ENCODE measurements at regions not wholly inside any gene's neighbourhood (a gene's known extent, or its start where the extent isn't known, plus 50 kb on each side); places are given as distances from the start of the nearest gene placed in this dataset.

DNA sequence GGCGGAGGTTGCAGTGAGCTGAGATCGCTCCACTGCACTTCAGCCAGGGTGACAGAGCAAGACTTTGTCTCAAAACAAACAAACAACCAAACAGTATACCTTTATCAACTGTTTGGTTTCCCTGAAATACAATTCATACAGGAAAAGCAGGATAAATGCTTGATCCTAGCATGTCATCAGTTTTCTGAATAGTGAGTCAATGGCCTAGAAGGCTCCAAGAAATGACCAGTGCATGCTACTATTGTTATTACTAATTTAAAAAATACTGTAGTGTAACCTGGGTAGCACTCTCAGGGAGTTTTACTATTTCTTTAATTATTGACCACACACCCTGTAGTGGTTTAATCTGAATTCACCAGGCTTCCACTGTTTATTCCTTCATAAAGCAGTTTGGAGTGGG lies 101.0 kb upstream of the PTPN3 start:
- no peak overlapping the region for H3K27ac Mint-ChIP-seq
- peaks cover 5% of the 10 kb centered on the region for H3K4me1 Mint-ChIP-seq
- H3K27me3 Mint-ChIP-seq (ENCODE audit: low read depth) = no peaks in the 10 kb centered on the region
- no peak for DNase-seq (ENCODE audit: low spot score)
- POLR2A ChIA-PET = no interaction called here
- no peak overlapping the region for H3K4me3 Mint-ChIP-seq
- no peak for TF ChIP-seq ATF1 (CRISPR knock-in tag; IDR thresholded peaks at IDR 0.05)
- TF ChIP-seq, protein P1, sequence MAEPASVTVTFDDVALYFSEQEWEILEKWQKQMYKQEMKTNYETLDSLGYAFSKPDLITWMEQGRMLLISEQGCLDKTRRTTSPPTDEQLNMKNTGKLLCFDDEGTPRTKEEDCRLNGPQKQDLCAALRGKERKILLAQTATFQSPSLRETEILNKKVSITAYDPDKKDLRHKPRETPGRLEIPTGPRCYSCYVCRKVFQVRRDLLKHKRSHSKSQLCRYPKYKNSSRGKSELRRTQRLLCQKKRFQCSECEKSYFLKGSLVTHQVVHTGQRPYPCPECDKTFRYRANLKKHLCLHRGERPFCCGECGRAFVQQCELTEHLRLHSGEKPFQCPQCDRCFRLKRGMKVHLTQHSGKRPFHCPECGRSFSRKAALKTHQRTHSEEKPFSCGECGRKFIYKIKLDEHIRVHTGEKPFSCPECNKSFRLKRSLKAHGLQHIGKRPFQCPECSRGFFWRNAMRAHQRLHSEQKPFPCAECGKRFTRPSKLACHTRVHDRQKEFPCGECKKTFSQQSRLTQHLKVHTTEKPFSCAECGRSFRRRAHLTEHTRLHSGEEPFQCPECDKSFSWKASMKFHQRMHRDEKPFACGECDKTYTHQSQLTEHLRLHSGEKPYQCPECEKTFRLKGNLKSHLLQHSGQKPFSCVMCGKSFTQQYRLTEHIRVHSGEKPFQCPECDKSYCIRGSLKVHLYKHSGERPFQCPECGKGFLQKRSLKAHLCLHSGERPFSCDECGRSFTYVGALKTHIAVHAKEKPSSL (CRISPR knock-in tag; conservative IDR thresholded peaks at IDR 0.05) = no peak
- no peak for TF ChIP-seq SP1 (CRISPR knock-in tag; conservative IDR thresholded peaks at IDR 0.05)
- TF ChIP-seq OVOL2 (CRISPR knock-in tag; IDR thresholded peaks at IDR 0.05; ENCODE audit: borderline replicate concordance) = no peak
- no peak for TF ChIP-seq ZNF416 (CRISPR knock-in tag; IDR thresholded peaks at IDR 0.05)
- TF ChIP-seq ZNF263 (CRISPR knock-in tag; IDR thresholded peaks at IDR 0.05; ENCODE audit: low read depth) = no peak
- no peak for TF ChIP-seq NR1H2 (CRISPR knock-in tag; IDR thresholded peaks at IDR 0.05)
- TF ChIP-seq, protein P2, sequence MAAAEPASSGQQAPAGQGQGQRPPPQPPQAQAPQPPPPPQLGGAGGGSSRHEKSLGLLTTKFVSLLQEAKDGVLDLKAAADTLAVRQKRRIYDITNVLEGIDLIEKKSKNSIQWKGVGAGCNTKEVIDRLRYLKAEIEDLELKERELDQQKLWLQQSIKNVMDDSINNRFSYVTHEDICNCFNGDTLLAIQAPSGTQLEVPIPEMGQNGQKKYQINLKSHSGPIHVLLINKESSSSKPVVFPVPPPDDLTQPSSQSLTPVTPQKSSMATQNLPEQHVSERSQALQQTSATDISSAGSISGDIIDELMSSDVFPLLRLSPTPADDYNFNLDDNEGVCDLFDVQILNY (CRISPR knock-in tag; IDR thresholded peaks at IDR 0.05) = no peak
- TF ChIP-seq, protein P3, sequence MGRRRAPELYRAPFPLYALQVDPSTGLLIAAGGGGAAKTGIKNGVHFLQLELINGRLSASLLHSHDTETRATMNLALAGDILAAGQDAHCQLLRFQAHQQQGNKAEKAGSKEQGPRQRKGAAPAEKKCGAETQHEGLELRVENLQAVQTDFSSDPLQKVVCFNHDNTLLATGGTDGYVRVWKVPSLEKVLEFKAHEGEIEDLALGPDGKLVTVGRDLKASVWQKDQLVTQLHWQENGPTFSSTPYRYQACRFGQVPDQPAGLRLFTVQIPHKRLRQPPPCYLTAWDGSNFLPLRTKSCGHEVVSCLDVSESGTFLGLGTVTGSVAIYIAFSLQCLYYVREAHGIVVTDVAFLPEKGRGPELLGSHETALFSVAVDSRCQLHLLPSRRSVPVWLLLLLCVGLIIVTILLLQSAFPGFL (CRISPR knock-in tag; IDR thresholded peaks at IDR 0.05; ENCODE audit: borderline replicate concordance) = no peak
- TF ChIP-seq PRRX2 (CRISPR knock-in tag; IDR thresholded peaks at IDR 0.05) = no peak
- CTCF ChIA-PET = no interaction called here
- H3K9me3 Mint-ChIP-seq = no peaks in the 10 kb centered on the region; the same call in 1 of the 2 replicates
- ATAC-seq = no peak
- no peaks in the 10 kb centered on the region for H3K36me3 Mint-ChIP-seq

DNA sequence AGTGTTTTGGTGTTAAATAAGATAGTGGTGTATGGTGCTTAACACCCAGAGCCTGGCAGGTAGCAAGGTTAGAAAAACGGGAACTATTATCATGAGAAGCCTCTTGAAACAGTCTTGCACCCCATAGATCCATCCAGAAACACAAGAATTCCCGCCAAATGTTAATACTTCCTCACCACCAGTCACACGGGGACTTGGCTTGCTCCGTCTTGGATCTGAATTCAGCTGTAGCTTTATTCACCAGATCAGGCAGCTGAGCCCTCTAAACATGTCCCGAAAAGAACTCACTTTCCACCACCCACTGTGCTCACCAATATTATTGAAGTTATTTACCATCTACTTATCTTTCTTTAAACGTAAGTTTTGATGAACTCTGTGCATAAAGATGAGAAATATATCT lies 101.6 kb upstream of the PTPN3 start:
- CTCF ChIA-PET = no interaction called here
- Mint-ChIP-seq H3K4me1 (peaks cover 10% of the 10 kb centered on the region), H3K27ac (no peak overlapping the region), H3K4me3 (no peak overlapping the region), H3K27me3 (ENCODE audit: low read depth) (no peaks in the 10 kb centered on the region), H3K9me3 (no peaks in the 10 kb centered on the region; the same call in 1 of the 2 replicates), H3K36me3 (no peaks in the 10 kb centered on the region)
- ATAC-seq (no peak), DNase-seq (ENCODE audit: low spot score) (no peak)
- POLR2A ChIA-PET = interaction anchor here (0.9 kb wide), 1 partner anchor 44 kb away, joined by 3 read pairs; no protein-coding TSS in a partner anchor
- TF ChIP-seq, protein P4, sequence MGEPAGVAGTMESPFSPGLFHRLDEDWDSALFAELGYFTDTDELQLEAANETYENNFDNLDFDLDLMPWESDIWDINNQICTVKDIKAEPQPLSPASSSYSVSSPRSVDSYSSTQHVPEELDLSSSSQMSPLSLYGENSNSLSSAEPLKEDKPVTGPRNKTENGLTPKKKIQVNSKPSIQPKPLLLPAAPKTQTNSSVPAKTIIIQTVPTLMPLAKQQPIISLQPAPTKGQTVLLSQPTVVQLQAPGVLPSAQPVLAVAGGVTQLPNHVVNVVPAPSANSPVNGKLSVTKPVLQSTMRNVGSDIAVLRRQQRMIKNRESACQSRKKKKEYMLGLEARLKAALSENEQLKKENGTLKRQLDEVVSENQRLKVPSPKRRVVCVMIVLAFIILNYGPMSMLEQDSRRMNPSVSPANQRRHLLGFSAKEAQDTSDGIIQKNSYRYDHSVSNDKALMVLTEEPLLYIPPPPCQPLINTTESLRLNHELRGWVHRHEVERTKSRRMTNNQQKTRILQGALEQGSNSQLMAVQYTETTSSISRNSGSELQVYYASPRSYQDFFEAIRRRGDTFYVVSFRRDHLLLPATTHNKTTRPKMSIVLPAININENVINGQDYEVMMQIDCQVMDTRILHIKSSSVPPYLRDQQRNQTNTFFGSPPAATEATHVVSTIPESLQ (CRISPR knock-in tag; IDR thresholded peaks at IDR 0.05) = no peak
- TF ChIP-seq, protein P5, sequence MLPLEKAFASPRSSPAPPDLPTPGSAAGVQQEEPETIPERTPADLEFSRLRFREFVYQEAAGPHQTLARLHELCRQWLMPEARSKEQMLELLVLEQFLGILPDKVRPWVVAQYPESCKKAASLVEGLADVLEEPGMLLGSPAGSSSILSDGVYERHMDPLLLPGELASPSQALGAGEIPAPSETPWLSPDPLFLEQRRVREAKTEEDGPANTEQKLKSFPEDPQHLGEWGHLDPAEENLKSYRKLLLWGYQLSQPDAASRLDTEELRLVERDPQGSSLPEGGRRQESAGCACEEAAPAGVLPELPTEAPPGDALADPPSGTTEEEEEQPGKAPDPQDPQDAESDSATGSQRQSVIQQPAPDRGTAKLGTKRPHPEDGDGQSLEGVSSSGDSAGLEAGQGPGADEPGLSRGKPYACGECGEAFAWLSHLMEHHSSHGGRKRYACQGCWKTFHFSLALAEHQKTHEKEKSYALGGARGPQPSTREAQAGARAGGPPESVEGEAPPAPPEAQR (CRISPR knock-in tag; IDR thresholded peaks at IDR 0.05) = no peak
- TF ChIP-seq HMGA2 (CRISPR knock-in tag; IDR thresholded peaks at IDR 0.05) (no peak), SOX15 (CRISPR knock-in tag; IDR thresholded peaks at IDR 0.05) (no peak), TEAD4 (CRISPR knock-in tag; IDR thresholded peaks at IDR 0.05) (no peak), FOXJ3 (CRISPR knock-in tag; IDR thresholded peaks at IDR 0.05; ENCODE audit: borderline replicate concordance) (no peak), NFATC4 (CRISPR knock-in tag; IDR thresholded peaks at IDR 0.05) (no peak), SMAD4 (CRISPR knock-in tag; IDR thresholded peaks at IDR 0.05) (no peak), ZNF121 (CRISPR knock-in tag; IDR thresholded peaks at IDR 0.05) (no peak), MXD4 (CRISPR knock-in tag; IDR thresholded peaks at IDR 0.05; ENCODE audit: borderline replicate concordance) (no peak), RELA (CRISPR knock-in tag; IDR thresholded peaks at IDR 0.05; ENCODE audit: borderline replicate concordance) (no peak)
- TF ChIP-seq, protein P6, sequence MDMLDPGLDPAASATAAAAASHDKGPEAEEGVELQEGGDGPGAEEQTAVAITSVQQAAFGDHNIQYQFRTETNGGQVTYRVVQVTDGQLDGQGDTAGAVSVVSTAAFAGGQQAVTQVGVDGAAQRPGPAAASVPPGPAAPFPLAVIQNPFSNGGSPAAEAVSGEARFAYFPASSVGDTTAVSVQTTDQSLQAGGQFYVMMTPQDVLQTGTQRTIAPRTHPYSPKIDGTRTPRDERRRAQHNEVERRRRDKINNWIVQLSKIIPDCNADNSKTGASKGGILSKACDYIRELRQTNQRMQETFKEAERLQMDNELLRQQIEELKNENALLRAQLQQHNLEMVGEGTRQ (CRISPR knock-in tag; IDR thresholded peaks at IDR 0.05) = no peak
- TF ChIP-seq, protein P7, sequence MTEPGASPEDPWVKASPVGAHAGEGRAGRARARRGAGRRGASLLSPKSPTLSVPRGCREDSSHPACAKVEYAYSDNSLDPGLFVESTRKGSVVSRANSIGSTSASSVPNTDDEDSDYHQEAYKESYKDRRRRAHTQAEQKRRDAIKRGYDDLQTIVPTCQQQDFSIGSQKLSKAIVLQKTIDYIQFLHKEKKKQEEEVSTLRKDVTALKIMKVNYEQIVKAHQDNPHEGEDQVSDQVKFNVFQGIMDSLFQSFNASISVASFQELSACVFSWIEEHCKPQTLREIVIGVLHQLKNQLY (CRISPR knock-in tag; IDR thresholded peaks at IDR 0.05) = no peak
- TF ChIP-seq, protein P3 (CRISPR knock-in tag; IDR thresholded peaks at IDR 0.05; ENCODE audit: borderline replicate concordance) = no peak
- TF ChIP-seq, protein P8, sequence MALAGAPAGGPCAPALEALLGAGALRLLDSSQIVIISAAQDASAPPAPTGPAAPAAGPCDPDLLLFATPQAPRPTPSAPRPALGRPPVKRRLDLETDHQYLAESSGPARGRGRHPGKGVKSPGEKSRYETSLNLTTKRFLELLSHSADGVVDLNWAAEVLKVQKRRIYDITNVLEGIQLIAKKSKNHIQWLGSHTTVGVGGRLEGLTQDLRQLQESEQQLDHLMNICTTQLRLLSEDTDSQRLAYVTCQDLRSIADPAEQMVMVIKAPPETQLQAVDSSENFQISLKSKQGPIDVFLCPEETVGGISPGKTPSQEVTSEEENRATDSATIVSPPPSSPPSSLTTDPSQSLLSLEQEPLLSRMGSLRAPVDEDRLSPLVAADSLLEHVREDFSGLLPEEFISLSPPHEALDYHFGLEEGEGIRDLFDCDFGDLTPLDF (CRISPR knock-in tag; IDR thresholded peaks at IDR 0.05) = no peak
